Mesenchymal stem cell (in vitro differentiated cells and primary cell): ENCODE measurements at regions not wholly inside any gene's neighbourhood (a gene's known extent, or its start where the extent isn't known, plus 50 kb on each side); places are given as distances from the start of the nearest gene placed in this dataset.
A peak's percentile ranks its signal among the peaks of the same experiment; 100 is the strongest.

Experiments
- DNase-seq: peaks from one replicate; pipeline ENCODE4 v3.0.0-alpha.2; 2013
- H2AFZ ChIP-seq: one replicate; pipeline ENCODE4 v1.6.1; 2013; ENCODE audit warnings: low read depth, mild to moderate bottlenecking, control low read depth, inconsistent platforms, low read length, moderate library complexity
- H2AK5ac ChIP-seq: 2 replicates; pipeline ENCODE4 v1.6.1; 2013; ENCODE audit warnings: low read length, moderate library complexity, mild to moderate bottlenecking, inconsistent platforms; ENCODE audit not compliant: severe bottlenecking
- H2BK120ac ChIP-seq: one replicate; pipeline ENCODE4 v1.6.1; 2013; ENCODE audit warnings: low read depth, mild to moderate bottlenecking, inconsistent platforms, low read length, moderate library complexity
- H2BK12ac ChIP-seq, 2 experiments: one replicate each; pipeline ENCODE4 v1.6.1; 2013; ENCODE audit warnings: inconsistent platforms in 2 of 2, low read length in 2 of 2, mild to moderate bottlenecking in 2 of 2, moderate library complexity in 2 of 2, control low read depth in 1 of 2
- H2BK15ac ChIP-seq: one replicate; pipeline ENCODE4 v1.6.1; 2013; ENCODE audit warnings: mild to moderate bottlenecking, low read depth, inconsistent platforms; ENCODE audit not compliant: poor library complexity, severe bottlenecking
- H2BK5ac ChIP-seq: 2 replicates; pipeline ENCODE4 v1.6.1; 2013; ENCODE audit warnings: low read depth, mild to moderate bottlenecking, low read length, control low read depth, inconsistent platforms; ENCODE audit not compliant: poor library complexity, severe bottlenecking
- H3K14ac ChIP-seq, 2 experiments: one replicate each; pipeline ENCODE4 v1.6.1; 2013; ENCODE audit warnings: inconsistent platforms in 2 of 2, low read length in 2 of 2, control low read depth in 1 of 2, mild to moderate bottlenecking in 1 of 2, moderate library complexity in 1 of 2
- H3K18ac ChIP-seq, 2 experiments: one replicate each; pipeline ENCODE4 v1.6.1; 2013; ENCODE audit warnings: inconsistent platforms in 2 of 2, low read length in 2 of 2, control low read depth in 1 of 2, low read depth in 1 of 2, mild to moderate bottlenecking in 1 of 2
- H3K23ac ChIP-seq, 2 experiments: one replicate each; pipeline ENCODE4 v1.6.1; 2013; ENCODE audit warnings: inconsistent platforms in 2 of 2, low read length in 2 of 2, mild to moderate bottlenecking in 2 of 2, moderate library complexity in 2 of 2, control low read depth in 1 of 2
- H3K27ac ChIP-seq: 2 replicates; pipeline ENCODE4 v1.5.1; 2013; ENCODE audit warnings: mild to moderate bottlenecking, moderate library complexity, low read length, control low read depth, inconsistent platforms; ENCODE audit not compliant: poor library complexity, severe bottlenecking
- H3K27me3 ChIP-seq, 2 experiments: 2 replicates each; pipeline versions ENCODE4 v1.6.1 to v1.7.0; 2013; ENCODE audit warnings: low read length in 2 of 2, mild to moderate bottlenecking in 2 of 2, moderate library complexity in 2 of 2, control low read depth in 1 of 2, inconsistent platforms in 1 of 2; ENCODE audit not compliant: control insufficient read depth in 1 of 2, insufficient read depth in 1 of 2
- H3K36me3 ChIP-seq, 2 experiments: 2 replicates each; pipeline versions ENCODE4 v1.6.1 to v1.7.0; 2013; ENCODE audit warnings: low read length in 2 of 2, control low read depth in 1 of 2, inconsistent platforms in 1 of 2, low read depth in 1 of 2, mild to moderate bottlenecking in 1 of 2; ENCODE audit not compliant: insufficient read depth in 2 of 2, control insufficient read depth in 1 of 2
- H3K4ac ChIP-seq, 2 experiments: one replicate each; pipeline ENCODE4 v1.6.1; 2013; ENCODE audit warnings: inconsistent platforms in 2 of 2, low read length in 2 of 2, mild to moderate bottlenecking in 2 of 2, moderate library complexity in 2 of 2, control low read depth in 1 of 2, low read depth in 1 of 2
- H3K4me1 ChIP-seq: 2 replicates; pipeline ENCODE4 v1.6.1; 2013; ENCODE audit warnings: low read depth, low read length, control low read depth; ENCODE audit not compliant: control insufficient read depth, insufficient read depth
- H3K4me2 ChIP-seq: 2 replicates; pipeline ENCODE4 v1.6.1; 2013; ENCODE audit warnings: low read length, mild to moderate bottlenecking, inconsistent platforms; ENCODE audit not compliant: poor library complexity, severe bottlenecking
- H3K4me3 ChIP-seq, 2 experiments: 2 replicates each; pipeline versions ENCODE4 v1.5.1 to v1.7.0; 2013; ENCODE audit warnings: low read length in 2 of 2, mild to moderate bottlenecking in 2 of 2, control low read depth in 1 of 2, low read depth in 1 of 2; ENCODE audit not compliant: insufficient read depth in 1 of 2
- H3K79me1 ChIP-seq: replicated peaks from 2 replicates; pipeline ENCODE4 v1.6.1; 2013; ENCODE audit warnings: mild to moderate bottlenecking, control low read depth, low read length, inconsistent platforms; ENCODE audit not compliant: poor library complexity, severe bottlenecking
- H3K9ac ChIP-seq: 2 replicates; pipeline ENCODE4 v1.7.0; 2013; ENCODE audit warnings: mild to moderate bottlenecking, low read length, moderate library complexity
- H3K9me3 ChIP-seq: 2 replicates; pipeline ENCODE4 v1.7.0; 2013; ENCODE audit warnings: mild to moderate bottlenecking, low read length; ENCODE audit not compliant: control insufficient read depth
- H4K8ac ChIP-seq: one replicate; pipeline ENCODE4 v1.6.1; 2013; ENCODE audit warnings: inconsistent platforms, mild to moderate bottlenecking, low read length, moderate library complexity
- H4K91ac ChIP-seq: one replicate; pipeline ENCODE4 v1.6.1; 2013; ENCODE audit warnings: mild to moderate bottlenecking, low read length, inconsistent platforms
- WGBS: methylation state at CpG from one replicate; pipeline ENCODE4 v1.1.7; 2013; ENCODE audit warnings: mixed read lengths; 5-methylcytosine and 5-hydroxymethylcytosine counted together

GRCh38 chr18:61748004-61748403 lies 144.8 kb downstream of the RNF152 start:
- Histone ChIP-seq H3K4me1 (peaks cover 6% of the 10 kb centered on the region), H4K8ac (no peak overlapping the region), H2BK5ac (no peak overlapping the region), H3K79me1 (no peaks in the 10 kb centered on the region), H3K14ac (no peak overlapping the region), H3K4me3 (no peak overlapping the region), H3K27me3 (peaks cover 0 to 6% of the 10 kb centered on the region in 2 experiments), H3K18ac (no peak overlapping the region), H3K27ac (no peak overlapping the region), H3K4ac (no peak overlapping the region), H3K4me2 (no peak overlapping the region), H4K91ac (no peak overlapping the region), H2BK120ac (no peak overlapping the region), H3K9me3 (no peaks in the 10 kb centered on the region), H2AK5ac (no peak overlapping the region), H2BK12ac (no peak overlapping the region), H3K9ac (no peak overlapping the region), H2BK15ac (no peak overlapping the region), H2AFZ (no peak overlapping the region), H3K23ac (no peak overlapping the region), H3K36me3 (no peaks in the 10 kb centered on the region)
- WGBS, result 80% methylated on average over 10 of the region's 10 CpGs
- no peak for DNase-seq

GRCh38 chr18:61743775-61744531 lies 148.9 kb downstream of the RNF152 start:
- peak; percentile 15 for DNase-seq
- H3K9ac ChIP-seq, result no peak overlapping the region
- peak overlapping the region; percentile 6 to 84 for H2BK12ac ChIP-seq
- no peak overlapping the region for H2AK5ac ChIP-seq
- no peak overlapping the region for H4K8ac ChIP-seq
- no peak overlapping the region for H3K14ac ChIP-seq
- H3K4ac ChIP-seq, result no peak overlapping the region
- H3K36me3 ChIP-seq, result no peaks in the 10 kb centered on the region
- no peak overlapping the region for H4K91ac ChIP-seq
- no peaks in the 10 kb centered on the region for H3K9me3 ChIP-seq
- no peak overlapping the region for H3K27ac ChIP-seq
- H3K4me1 ChIP-seq, result peaks cover 9% of the 10 kb centered on the region
- no peak overlapping the region for H3K4me3 ChIP-seq
- no peak overlapping the region for H2BK5ac ChIP-seq
- H3K23ac ChIP-seq, result no peak overlapping the region
- 85% methylated on average over 3 of the region's 4 CpGs for WGBS
- H3K27me3 ChIP-seq, result no peaks in the 10 kb centered on the region
- no peak overlapping the region for H2BK120ac ChIP-seq
- H3K79me1 ChIP-seq, result no peaks in the 10 kb centered on the region
- no peak overlapping the region for H3K4me2 ChIP-seq
- H3K18ac ChIP-seq, result no peak overlapping the region
- no peak overlapping the region for H2AFZ ChIP-seq
- H2BK15ac ChIP-seq, result no peak overlapping the region

- H3K14ac ChIP-seq, result no peak overlapping the region
- H3K9ac ChIP-seq, result no peak overlapping the region
- no peak for DNase-seq
- no peak overlapping the region for H3K4me3 ChIP-seq
- H3K23ac ChIP-seq, result no peak overlapping the region
- no peak overlapping the region for H4K8ac ChIP-seq
- no peak overlapping the region for H2AK5ac ChIP-seq
- H3K4me1 ChIP-seq, result peaks cover 9% of the 10 kb centered on the region
- no peak overlapping the region for H2BK120ac ChIP-seq
- no peaks in the 10 kb centered on the region for H3K36me3 ChIP-seq
- H3K27me3 ChIP-seq, result no peaks in the 10 kb centered on the region
- H4K91ac ChIP-seq, result no peak overlapping the region
- WGBS, result 92% methylated on average over 8 of the region's 8 CpGs
- H2BK15ac ChIP-seq, result peak overlapping the region; percentile 62
- peak overlapping the region in 1 of 2 experiments; percentile 63 for H2BK12ac ChIP-seq
- no peak overlapping the region for H2BK5ac ChIP-seq
- no peak overlapping the region for H3K4me2 ChIP-seq
- H2AFZ ChIP-seq, result no peak overlapping the region
- no peak overlapping the region for H3K27ac ChIP-seq
- H3K18ac ChIP-seq, result peak overlapping the region in 1 of 2 experiments; percentile 5
- H3K79me1 ChIP-seq, result no peaks in the 10 kb centered on the region
- H3K9me3 ChIP-seq, result no peaks in the 10 kb centered on the region
- no peak overlapping the region for H3K4ac ChIP-seq
Observed at GRCh38 chr18:61742565-61743429, 150.0 kb downstream of the RNF152 start.

- no peak overlapping the region for H3K27ac ChIP-seq
- H4K8ac ChIP-seq, result no peak overlapping the region
- H3K27me3 ChIP-seq, result no peaks in the 10 kb centered on the region
- H3K18ac ChIP-seq, result no peak overlapping the region
- no peak overlapping the region for H3K4me3 ChIP-seq
- H2BK120ac ChIP-seq, result no peak overlapping the region
- H3K4me2 ChIP-seq, result no peak overlapping the region
- H4K91ac ChIP-seq, result no peak overlapping the region
- H2AFZ ChIP-seq, result no peak overlapping the region
- peaks cover 9% of the 10 kb centered on the region for H3K4me1 ChIP-seq
- H3K4ac ChIP-seq, result no peak overlapping the region
- DNase-seq, result no peak
- H2BK15ac ChIP-seq, result no peak overlapping the region
- H3K9me3 ChIP-seq, result no peaks in the 10 kb centered on the region
- H3K23ac ChIP-seq, result no peak overlapping the region
- H3K36me3 ChIP-seq, result no peaks in the 10 kb centered on the region
- no peak overlapping the region for H3K14ac ChIP-seq
- WGBS, result 33% methylated on average over 3 of the region's 6 CpGs
- no peaks in the 10 kb centered on the region for H3K79me1 ChIP-seq
- no peak overlapping the region for H2AK5ac ChIP-seq
- no peak overlapping the region for H2BK12ac ChIP-seq
- no peak overlapping the region for H2BK5ac ChIP-seq
- no peak overlapping the region for H3K9ac ChIP-seq
Observed at GRCh38 chr18:61741881-61742454, 150.8 kb downstream of the RNF152 start.
